ENCODE measurements at regions not wholly inside any gene's neighbourhood (a gene's known extent, or its start where the extent isn't known, plus 50 kb on each side); places are given as distances from the start of the nearest gene placed in this dataset.
"Not testable (repeated sequence)": the region's sequence is repeated elsewhere in the genome, so short reads cannot be mapped to it uniquely, and the experiment has no call there.

DNA sequence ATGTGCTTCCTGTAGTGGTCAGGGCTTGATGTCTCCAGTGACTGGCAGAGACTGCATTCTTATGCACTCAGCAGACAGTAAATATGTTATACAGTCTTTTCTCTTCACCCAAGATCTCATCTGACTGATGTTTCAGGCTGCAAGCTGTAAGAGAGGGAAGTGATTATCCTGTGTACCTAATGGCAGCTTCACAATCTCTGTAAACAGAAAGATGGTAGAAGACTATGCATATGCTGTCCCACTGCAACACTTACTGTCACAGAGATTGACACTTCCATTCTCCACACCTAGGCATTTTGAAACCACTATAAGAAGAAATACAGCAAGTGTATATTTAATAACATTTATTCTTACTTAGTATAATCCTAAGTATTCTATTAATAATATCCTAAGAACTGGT is 97.6 kb upstream of the ANXA1 start:
- no peak for DNase-seq (ENCODE audit: low read depth, low spot score)

DNA sequence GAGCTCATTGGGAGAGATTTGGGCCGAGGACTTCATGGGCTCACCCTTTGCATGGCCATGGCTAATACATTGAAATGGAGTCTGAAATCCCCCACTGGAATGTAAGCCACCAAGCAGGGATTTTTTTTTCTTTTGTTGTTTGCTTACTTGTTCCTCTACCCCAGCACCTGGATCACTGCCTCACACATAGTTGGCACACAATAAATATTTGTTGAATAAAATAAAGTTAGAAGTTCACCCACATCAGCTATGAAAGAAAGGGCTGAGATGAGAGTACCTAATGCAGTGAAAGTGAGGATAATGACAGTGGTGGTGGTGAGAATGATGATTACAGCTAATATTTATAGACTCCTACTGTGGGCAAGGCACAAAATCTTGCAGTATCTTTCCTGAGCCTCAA is 98.1 kb upstream of the ANXA1 start:
- no peak for DNase-seq (ENCODE audit: low read depth, low spot score)

- DNase-seq (ENCODE audit: low read depth, low spot score): no peak
These were observed 98.2 kb upstream of the ALDH1A1 start for GRCh38 chr9:73050887-73051550.

GRCh38 chr9:73050065-73050816 is 97.4 kb upstream of the ALDH1A1 start:
- DNase-seq (ENCODE audit: low read depth, low spot score): no peak

GRCh38 chr9:73049280-73049679 is 96.4 kb upstream of the ALDH1A1 start:
- DNase-seq (ENCODE audit: low read depth, low spot score): no peak

- DNase-seq (ENCODE audit: low read depth, low spot score): no peak
These were observed 93.9 kb upstream of the ALDH1A1 start for GRCh38 chr9:73046769-73047168.

DNA sequence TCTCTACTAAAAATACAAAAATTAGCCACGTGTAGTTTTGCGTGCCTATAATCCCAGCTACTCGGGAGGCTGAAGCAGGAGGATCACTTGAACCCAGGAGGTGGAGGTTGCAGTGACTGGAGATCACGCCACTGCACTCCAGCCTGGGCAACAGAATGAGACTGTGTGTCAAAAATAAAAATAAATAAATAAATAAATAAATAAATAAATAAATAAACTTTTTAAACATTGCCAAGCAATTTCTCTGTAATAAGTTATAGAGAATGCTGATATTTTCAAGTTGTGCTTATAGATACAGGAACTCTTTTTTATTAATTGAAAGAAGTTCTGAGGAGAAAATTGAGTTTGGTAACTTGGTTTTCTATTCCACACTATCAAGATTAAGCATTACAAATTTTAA is 91.9 kb upstream of the ALDH1A1 start:
- DNase-seq (ENCODE audit: low read depth, low spot score): not testable (repeated sequence)

GRCh38 chr9:73042155-73042554 is 89.3 kb upstream of the ALDH1A1 start:
- no peak for DNase-seq (ENCODE audit: low read depth, low spot score)

- DNase-seq (ENCODE audit: low read depth, low spot score): no peak
These were observed 86.7 kb upstream of the ALDH1A1 start for GRCh38 chr9:73039271-73040263.

DNA sequence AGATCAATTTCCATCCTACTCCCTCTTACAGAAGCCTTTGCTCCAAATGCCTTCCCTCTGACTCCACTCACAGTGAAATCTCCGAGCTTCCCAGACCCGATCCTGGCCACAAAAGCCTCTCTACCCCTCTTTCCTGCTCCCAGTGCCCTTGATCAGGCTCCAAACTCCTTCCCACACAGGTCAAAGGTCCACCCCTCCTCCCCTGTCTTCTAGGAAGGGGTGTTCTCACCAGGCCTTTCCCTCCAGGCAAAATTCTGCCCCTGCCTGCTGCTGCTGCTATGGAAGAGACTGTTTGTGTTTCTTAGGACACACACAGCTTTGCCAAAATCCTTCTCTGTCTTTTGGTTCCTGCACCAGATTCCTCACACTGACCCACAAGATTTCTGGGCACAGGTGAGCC is 85.8 kb upstream of the ALDH1A1 start:
- DNase-seq (ENCODE audit: low read depth, low spot score): no peak

- DNase-seq (ENCODE audit: low read depth, low spot score): no peak
These were observed 85.2 kb upstream of the ALDH1A1 start for GRCh38 chr9:73038089-73038509.

DNA sequence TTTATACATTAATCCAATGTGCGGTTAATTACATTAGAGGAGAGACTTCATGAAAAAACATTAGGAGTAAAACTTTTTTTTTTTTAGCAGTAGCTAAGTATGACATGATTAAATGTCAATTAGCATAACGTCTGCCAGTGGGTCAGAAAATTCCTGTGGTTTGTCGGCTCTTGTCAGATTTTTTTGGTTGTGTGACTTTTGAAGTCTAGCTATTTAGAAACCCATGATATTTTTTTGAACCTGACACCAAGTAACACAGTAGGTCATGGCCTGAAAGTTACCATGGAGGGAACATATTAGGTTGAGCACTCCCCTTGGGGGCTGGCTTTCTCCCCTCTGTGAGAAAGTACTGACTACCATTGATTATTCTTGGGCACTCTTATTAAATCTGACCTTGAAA is 84.8 kb upstream of the ALDH1A1 start:
- no peak for DNase-seq (ENCODE audit: low read depth, low spot score)

- no peak for DNase-seq (ENCODE audit: low read depth, low spot score)
These were observed 82.1 kb upstream of the ALDH1A1 start for GRCh38 chr9:73034962-73035361.

DNA sequence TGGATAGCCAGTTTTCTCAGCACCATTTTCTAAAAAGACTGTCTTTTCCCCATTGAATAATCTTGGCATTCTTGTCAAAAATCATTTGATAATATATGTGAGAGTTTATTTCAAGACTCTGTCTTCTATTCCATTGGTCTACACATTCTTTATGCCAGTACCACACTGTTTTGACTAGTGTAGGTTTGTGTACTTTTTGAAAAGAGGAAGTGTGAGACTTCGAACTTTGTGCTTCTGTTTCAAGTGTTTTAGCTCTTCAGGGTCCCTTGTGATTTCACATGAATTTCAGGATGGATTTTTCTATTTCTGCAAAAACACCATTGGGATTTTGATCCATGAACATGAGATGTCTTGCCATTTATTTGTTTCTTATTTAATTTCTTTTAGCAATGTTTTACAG is 78.5 kb upstream of the ALDH1A1 start:
- no peak for DNase-seq (ENCODE audit: low read depth, low spot score)

DNA sequence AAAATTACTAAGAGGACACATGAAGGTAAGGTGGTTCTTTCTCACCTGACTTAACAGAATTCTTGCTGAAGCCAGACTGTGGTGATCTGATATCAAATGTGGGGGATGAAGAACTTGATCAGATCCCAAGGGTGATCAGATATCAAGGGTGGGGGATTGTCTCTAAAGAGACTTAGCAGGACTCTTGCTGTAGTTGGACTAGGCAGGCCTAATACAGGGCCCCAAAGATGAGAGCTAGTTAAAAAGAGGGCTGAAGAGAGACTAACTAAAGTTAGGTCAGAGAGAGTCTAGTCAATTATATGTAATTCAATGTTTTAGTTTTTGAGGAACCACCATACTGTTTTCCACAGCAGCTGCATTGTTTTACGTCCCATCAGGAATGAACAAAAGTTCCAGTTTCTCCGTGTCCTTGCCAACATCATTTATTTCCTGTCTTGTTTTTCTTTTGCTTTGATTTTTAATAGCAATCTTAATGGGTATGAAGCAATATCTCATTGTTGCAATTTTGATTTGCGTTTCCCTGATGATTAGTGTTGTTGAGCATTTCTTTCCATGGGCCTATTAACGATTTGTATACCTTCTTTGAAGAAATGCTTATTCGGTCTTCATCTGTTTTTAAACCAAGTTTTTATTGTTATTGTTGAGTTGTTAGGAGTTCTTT is 77.6 kb upstream of the ALDH1A1 start:
- DNase-seq (ENCODE audit: low read depth, low spot score): no peak

DNA sequence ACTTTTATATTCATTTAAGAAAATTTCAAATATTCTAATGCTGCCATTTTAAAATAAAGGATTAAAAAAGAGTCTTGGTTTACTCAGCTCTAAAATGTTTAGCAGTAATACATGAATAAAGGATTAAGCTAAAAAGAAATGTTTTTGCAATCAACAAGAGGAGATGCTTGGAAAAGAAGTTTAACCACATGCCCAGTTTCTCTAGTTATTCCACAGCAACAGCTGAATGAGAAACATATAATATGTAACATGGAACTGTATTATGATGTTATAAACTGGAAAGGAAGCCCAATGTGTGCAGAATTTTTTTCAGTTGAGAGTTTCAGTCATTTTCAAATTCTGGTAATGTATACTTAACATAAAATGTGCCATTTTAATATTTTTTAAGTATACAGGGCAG is 76.5 kb upstream of the ALDH1A1 start:
- no peak for DNase-seq (ENCODE audit: low read depth, low spot score)

GRCh38 chr9:73026375-73026774 is 73.5 kb upstream of the ALDH1A1 start:
- DNase-seq (ENCODE audit: low read depth, low spot score): no peak

- DNase-seq (ENCODE audit: low read depth, low spot score): no peak
These were observed 71.8 kb upstream of the ALDH1A1 start for GRCh38 chr9:73024601-73025034.

- peak; percentile 1 for DNase-seq (ENCODE audit: low read depth, low spot score)
These were observed 70.2 kb upstream of the ALDH1A1 start for GRCh38 chr9:73023025-73023541.

GRCh38 chr9:73022353-73022752 is 69.5 kb upstream of the ALDH1A1 start:
- no peak for DNase-seq (ENCODE audit: low read depth, low spot score)

- no peak for DNase-seq (ENCODE audit: low read depth, low spot score)
These were observed 68.0 kb upstream of the ALDH1A1 start for GRCh38 chr9:73020877-73021276.
